HEK293 (cell line): ENCODE measurements at regions not wholly inside any gene's neighbourhood (a gene's known extent, or its start where the extent isn't known, plus 50 kb on each side); places are given as distances from the start of the nearest gene placed in this dataset.

ENCODE experiments used
- ATF2 ChIP-seq: fragments of 450-650 bp; formaldehyde crosslinking; IDR thresholded peaks from 2 replicates; pipeline ENCODE4 v1.5.1; 2016; ENCODE audit warnings: missing biosample characterization, missing genetic modification characterization, low read depth
- CTCF ChIP-seq: fragments of 450-650 bp; formaldehyde crosslinking; IDR thresholded peaks from 2 replicates; pipeline ENCODE4 v1.5.1; 2016; ENCODE audit warnings: missing biosample characterization, missing genetic modification characterization
- ELK4 ChIP-seq: IDR thresholded peaks from 2 replicates; pipeline ENCODE4 v1.6.1; 2011; ENCODE audit warnings: mild to moderate bottlenecking, low read depth, low read length, borderline replicate concordance
- MYNN ChIP-seq: fragments of 450-650 bp; formaldehyde crosslinking; IDR thresholded peaks from 2 replicates; pipeline ENCODE4 v1.5.1; 2016; ENCODE audit warnings: missing biosample characterization, missing genetic modification characterization, borderline replicate concordance
- REST ChIP-seq: fragments of 450-650 bp; formaldehyde crosslinking; IDR thresholded peaks from 2 replicates; pipeline ENCODE4 v1.5.1; 2016; ENCODE audit warnings: missing biosample characterization, missing genetic modification characterization
- YY2 ChIP-seq: fragments of 450-650 bp; formaldehyde crosslinking; IDR thresholded peaks from 2 replicates; pipeline ENCODE4 v1.5.1; 2016; ENCODE audit warnings: missing biosample characterization, missing genetic modification characterization
- ZBTB21 ChIP-seq: fragments of 450-650 bp; formaldehyde crosslinking; IDR thresholded peaks from 2 replicates; pipeline ENCODE4 v1.5.1; 2017; ENCODE audit warnings: missing biosample characterization, missing genetic modification characterization
- ZNF174 ChIP-seq: fragments of 450-650 bp; formaldehyde crosslinking; IDR thresholded peaks from 2 replicates; pipeline ENCODE4 v1.5.0; 2017; ENCODE audit warnings: missing biosample characterization, mild to moderate bottlenecking, missing genetic modification characterization
- ZNF433 ChIP-seq: fragments of 450-650 bp; formaldehyde crosslinking; IDR thresholded peaks from 2 replicates; pipeline ENCODE4 v1.5.1; 2016; ENCODE audit warnings: missing biosample characterization, missing genetic modification characterization, low read depth
- ZNF549 ChIP-seq: fragments of 450-650 bp; IDR thresholded peaks from 2 replicates; pipeline ENCODE4 v1.5.1; 2018; ENCODE audit warnings: missing biosample characterization, missing genetic modification characterization, mild to moderate bottlenecking, inconsistent platforms, moderate library complexity
- ZNF747 ChIP-seq: fragments of 450-650 bp; formaldehyde crosslinking; IDR thresholded peaks from 2 replicates; pipeline ENCODE4 v1.5.1; 2016; ENCODE audit warnings: missing biosample characterization, missing genetic modification characterization

GRCh38 chr6:4291453-4292403, 156.4 kb upstream of the ECI2 start:
- TF ChIP-seq ZNF549 = no peak
- no peak for TF ChIP-seq YY2 (tag by site-specific recombination)
- no peak for TF ChIP-seq ZNF433 (tag by site-specific recombination)
- TF ChIP-seq MYNN (tag by site-specific recombination) = no peak
- no peak for TF ChIP-seq ZNF174 (tag by site-specific recombination)
- no peak for TF ChIP-seq REST (tag by site-specific recombination)
- peak; percentile 62 for TF ChIP-seq ZBTB21 (tag by site-specific recombination)
- TF ChIP-seq ATF2 = no peak
- TF ChIP-seq CTCF = no peak
- TF ChIP-seq ELK4 = no peak
- TF ChIP-seq ZNF747 (tag by site-specific recombination) = no peak
